GM19324 (cell line): ENCODE measurements at regions not wholly inside any gene's neighbourhood (a gene's known extent, or its start where the extent isn't known, plus 50 kb on each side); places are given as distances from the start of the nearest gene placed in this dataset.

Experiments used
- ATAC-seq: cut with Tn5 transposase; IDR thresholded peaks from one replicate; pipeline ENCODE4 v1.9.1; 2021; ENCODE audit warnings: mild to moderate bottlenecking, moderate library complexity; ENCODE audit not compliant: unreplicated experiment, low FRiP score

DNA sequence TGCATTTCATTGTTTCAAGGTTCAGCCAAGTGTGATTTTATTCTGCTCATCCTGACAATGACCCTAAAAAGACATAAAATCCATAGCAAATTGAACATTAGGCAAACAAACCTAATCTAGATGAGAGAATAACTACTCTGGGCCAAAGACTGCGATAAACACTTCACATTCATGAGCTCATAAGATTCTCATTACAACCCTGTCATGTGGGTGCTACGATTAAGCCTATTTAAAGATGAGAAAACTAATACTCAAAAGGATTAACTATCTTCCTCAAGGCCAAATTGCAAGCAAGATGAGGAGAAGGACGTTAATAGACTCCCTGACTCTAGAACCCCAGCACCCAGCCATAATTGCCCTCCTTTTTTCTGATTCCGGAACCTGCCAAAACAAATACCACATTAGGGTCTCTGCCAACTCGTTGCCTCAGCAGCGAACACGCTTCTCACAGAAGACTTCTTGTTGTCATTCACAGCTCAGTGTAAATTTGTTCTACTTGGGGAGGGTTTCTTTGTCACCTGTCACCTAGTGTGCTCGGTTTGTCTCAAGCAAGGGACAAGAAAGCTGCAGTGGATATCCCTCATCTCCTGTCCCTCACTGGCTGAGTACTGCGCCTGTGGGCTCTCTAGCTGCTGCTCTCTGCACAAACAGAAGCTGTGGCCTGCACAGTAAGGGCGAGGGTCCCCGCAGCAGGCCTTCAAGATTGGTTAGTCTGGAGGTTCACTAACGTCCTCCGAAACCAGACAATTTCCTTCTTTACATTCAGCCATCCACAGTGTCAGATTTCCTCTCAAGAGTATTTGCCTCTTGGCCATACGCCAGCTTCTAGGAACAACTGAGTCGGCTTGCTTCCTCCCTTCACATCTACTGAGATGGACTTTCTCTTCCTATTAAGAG, 200.0 kb upstream of the UBE2E2 start:
- ATAC-seq: no peak

DNA sequence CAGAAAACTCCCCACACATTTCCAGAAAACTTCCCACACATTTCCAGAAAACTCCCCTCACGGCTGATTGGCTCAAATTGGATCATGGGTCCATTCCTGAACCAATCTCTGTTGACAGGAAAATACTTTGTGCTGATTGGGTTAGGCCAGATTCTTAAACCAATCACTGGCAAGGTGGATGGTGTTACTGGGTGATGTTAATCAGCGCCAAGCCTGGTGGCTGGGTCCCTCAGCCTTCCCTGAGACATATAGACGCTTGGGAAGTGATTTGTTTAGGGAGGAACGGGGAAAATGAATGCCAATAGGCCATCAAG, 199.4 kb upstream of the UBE2E2 start:
- no peak for ATAC-seq

DNA sequence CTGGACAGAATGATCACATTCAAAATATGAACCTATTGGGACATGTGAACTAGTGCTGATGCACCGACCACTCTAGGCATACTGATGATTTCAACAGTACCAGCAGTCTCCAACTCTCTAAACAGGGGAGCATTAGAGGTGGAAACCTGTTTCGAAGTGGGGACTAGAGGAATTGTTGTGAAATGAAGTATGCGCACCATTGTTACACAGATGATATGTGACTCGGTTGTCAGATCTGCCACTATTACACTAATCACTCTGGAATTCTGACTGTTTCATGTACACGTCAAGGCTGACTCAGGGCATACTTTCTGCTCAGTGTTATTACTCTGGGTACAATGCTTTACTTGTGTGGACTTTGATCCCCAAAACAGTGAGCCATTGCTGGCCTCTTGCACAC, 198.2 kb upstream of the UBE2E2 start:
- ATAC-seq: no peak

DNA sequence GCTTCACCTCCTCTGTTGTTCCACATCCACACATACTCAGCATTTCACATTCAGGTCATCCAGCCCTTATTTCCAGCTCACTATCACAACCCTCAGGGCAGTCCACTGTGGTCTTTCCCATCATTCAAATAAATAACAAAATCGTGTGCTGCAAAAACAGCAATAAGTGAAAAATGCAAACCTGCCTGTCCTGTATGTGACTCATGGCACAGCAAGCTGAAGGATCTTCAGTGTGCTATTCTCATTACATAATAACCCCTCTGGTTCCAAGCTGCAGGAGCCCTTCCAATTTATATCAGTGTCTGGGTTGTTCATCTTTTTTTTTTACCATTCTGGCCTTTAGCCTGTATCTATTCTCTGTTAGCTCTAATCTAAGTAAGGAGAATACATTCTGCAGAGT, 185.3 kb upstream of the UBE2E2 start:
- ATAC-seq: no peak

DNA sequence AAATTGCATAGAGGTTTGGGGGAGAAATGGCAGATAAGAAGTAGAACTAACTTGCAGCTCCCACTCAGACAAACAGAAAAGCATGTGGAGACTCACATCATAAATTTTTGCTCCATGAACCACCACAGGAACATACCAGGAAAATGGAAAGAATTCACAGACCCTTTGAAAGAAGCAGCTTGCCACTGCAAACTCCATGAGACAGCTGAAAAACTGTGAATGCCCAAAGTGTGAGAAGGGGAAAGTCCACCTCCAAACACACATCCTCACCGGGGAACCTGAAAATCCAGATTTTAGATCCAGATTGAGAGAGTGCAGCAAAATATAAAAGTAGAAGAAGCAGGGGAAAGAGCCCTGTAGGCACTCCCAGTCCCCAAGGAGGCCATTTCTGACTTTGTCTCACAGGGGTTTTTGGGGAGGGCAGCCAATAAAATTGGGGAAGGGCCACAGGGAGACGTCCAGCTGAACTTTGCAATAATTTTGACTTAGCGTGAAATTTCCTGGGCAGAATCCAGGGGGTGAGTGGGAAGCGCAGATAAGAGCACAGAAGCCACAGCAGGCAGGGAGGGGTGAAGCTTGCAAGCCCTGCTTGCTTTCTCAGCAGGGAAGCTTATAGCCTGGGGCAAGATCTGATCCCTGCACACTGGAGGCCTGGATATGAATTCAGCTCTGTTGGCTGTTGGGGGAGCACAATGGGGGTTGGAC, 183.4 kb upstream of the UBE2E2 start:
- no peak for ATAC-seq

DNA sequence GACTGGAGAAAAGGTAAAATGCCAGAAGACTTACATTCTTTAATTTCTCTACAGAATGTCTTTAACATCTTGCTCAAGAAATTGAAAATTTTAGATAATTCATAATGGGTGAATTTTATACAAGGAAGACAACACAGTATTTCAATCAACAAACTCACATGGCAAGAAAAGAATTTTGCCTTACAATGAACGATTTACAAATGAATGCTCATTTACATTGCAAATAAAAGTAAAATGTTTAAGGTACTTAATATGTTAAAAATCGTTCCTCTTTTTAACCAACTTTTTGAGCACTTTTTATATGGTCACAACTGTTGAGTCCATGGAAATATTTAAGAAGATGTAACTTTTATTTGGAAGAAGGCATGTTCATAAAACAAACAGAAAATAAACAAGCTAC, 174.8 kb upstream of the UBE2E2 start:
- no peak for ATAC-seq

DNA sequence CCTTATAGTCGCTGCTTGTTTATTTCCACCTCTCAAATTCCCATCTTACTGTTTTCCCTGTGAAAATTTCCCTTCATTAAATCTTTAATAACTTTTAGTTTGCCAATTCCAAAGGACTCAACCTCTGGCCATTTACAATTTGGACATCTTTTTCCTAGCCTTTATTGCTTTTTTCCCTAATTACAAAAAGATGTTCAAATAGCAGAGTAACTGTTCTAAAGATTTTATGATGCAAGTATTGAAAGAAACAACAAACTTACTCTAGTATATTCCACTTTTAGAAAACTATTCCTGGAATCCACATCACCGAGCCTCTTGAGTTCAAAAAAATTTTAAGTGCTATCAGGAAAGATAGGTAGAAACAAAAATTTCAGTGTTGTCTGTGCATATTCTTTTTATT, 174.1 kb upstream of the UBE2E2 start:
- ATAC-seq: no peak

DNA sequence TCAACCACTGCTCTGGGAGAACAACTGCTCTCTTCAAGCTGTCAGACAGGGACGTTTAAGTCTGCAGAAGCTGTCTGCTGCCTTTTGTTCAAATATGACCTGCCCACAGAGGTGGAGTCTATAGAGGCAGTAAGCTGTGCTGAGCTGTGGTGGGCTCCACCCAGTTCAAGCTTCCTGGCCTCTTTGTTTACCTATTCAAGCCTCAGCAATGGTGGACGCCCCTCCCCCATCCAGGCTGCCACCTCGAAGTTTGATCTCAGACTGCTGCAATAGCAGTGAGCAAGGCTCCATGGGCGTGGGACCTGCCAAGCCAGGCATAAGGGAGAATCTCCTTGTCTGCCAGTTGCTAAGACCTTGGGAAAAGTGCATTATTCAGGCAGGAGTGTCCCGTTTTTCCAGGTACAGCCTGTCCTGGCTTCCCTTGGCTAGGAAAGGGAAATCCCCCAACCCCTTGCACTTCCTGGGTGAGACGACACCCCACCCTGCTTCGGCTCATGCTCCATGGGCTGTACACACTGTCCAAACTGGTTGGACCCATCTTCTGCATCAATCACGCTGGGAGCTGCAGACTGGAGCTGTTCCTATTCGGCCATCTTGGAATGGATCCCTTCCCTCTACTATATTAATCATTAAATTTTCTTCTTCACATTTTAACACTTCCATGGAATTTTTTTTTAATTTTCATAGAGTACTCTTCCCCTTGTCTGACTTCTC, 167.0 kb upstream of the UBE2E2 start:
- ATAC-seq: no peak

DNA sequence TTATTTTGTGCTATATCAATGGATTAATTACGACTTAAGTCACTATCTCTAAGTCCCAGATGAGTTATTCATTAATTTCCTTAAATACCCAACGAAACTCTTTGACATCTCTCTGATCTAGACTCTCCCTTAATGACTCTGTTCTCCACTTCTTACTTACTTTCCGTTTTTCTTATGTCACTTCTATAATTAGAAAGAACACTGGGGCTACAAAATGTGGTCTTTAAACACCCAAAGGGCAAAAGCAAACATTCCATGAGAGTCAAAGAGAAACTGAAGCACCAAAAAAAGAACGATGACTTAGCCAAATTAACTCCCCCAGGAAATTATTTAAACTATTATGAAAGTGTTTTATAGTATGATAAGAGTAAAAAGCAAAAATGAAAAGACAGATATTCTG, 166.4 kb upstream of the UBE2E2 start:
- no peak for ATAC-seq

DNA sequence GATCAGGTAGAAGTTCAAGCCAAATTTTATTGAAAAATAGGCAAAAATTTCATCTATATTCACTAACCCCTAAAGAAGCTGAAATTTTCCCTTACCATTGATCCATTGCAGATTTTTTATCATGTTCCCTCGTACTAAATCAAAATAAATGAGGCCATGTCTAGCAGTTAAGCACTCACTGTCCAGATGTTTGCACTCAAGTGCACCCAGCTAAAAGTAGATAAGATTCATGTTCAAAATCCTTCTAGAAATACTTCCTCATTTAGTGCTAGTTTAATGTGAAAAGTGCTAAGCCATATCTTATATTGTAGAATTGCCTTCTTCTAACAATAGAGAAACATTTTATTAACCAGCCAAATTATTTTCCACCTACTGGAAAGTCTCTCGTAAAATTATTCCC, 164.7 kb upstream of the UBE2E2 start:
- ATAC-seq: no peak

DNA sequence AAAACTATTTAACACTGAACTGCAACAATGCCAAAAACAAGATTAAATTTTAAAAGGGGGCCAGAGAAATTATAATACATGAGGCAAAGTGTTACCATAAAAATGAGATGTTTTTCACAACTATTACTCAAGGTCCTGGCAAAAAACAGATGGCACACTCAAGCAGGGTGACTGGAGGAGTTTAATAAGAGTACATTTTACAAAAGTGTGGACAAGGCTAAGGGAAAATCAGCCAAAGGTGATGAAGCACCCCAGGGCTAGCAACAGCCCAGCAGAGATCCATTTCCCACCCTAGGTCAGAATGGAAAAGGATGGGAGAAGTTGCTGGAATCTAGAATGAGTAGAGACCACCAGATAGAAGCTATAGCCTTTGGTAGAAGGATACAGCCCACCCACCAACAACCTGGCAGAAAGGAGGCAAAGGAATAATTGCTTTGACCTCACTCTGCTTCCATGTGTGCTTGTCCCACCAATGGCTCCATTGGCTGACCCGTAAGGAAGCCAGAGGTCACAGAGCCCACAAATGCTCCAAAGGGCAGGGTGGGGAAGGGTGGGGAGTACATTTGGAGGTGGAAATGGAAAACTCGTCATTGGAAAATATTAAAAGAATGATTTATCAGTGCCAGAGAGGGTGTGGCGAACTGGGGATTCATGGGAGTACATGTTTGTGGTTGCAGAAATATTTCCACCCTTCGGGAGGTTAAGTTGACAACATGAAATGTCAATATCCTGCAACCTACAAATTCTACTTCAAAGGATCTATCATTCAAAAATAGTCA, 161.0 kb upstream of the UBE2E2 start:
- no peak for ATAC-seq

DNA sequence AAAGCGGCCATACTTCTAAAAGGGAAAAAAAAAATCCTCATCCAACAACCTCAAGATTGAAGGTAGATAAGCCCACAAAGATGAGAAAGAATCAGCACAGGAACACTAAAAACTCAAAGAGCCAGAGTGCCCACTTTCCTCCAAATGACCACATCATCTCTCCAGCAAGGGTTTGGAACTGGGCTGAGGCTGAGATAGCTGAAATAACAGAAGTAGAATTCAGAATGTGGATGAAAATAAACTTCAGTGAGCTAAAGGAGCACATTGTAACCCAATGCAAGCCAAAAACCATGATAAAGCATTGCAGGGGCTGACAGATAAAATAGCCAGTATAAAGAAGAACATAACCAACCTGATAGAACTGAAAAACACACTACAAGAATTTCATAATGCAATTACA, 158.7 kb upstream of the UBE2E2 start:
- ATAC-seq: no peak

DNA sequence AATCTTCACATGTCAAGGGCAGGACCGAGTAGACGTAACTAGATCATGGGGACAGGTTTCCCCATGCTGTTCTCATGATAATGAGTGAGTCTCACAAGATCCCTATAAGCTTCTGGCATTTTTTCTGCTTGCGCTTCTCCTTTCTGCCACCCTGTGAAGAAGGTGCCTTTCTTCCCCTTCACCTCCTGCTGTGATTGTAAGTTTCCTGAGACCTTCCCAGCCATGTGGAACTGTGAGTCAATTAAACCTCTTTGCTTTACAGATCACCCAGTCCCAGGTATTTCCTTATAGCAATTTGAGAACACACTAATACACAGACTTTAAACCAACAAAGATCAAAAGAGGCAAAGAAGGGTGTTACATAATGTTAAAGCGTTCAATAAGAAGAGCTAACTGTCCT, 156.6 kb upstream of the UBE2E2 start:
- no peak for ATAC-seq

DNA sequence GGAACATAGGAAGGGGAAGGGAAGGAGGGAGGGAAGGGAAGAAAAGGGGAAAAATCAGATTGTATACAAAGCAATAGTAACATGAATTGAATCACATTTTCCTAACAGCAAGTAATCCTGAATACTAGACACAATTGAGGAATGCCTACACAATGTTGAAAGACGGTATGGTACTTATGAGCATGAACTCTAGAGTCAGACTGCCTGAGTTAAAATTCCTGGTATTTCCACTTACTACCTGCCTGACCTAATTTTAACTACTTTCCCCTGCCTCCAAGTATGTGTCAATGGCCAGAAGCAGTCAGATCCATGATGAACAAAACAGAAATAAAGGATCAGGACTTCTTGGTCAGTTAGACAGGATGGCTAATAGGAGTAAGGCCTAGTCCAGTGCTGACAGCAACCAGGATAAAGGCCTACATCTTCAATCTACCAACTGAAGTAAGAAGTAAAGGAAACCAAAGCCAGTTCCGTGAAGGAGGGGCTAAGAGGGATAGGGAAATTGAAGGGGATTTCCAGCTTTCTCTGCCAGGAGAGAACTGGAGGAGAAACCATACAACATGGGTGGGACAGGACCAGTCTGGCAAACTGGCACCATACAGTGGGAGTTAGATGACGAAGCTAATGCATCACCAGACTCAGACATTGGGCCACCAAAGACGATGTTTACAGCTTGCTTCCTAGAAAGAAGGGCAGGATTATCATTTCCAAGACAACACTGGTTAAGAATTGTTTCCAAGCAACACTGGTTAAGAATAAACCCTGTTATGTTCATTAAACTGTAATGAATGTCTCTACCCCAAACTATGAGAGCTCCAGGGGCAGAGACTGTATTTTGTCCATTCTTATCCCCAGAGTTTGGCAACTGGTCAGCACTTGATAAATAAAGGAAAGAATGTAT, 151.6 kb upstream of the UBE2E2 start:
- ATAC-seq: no peak

DNA sequence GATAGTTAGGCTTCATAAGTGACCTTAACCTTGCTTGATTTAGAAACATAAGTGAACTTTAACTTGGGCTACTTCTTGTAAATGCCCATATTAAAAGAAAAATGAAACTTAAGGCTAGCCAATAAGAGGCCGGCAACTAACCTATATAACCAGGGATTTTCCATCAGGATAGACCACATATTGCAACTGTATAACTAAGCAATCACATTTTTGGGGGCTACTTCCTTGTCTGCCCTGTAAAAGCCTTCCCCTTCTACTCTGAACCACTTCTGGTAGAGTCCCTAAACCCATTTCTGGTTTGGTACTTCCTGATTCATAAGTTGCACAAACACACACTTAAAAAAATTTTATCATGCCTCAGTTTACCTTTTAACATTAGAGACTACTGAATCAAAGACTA, 150.9 kb upstream of the UBE2E2 start:
- no peak for ATAC-seq

DNA sequence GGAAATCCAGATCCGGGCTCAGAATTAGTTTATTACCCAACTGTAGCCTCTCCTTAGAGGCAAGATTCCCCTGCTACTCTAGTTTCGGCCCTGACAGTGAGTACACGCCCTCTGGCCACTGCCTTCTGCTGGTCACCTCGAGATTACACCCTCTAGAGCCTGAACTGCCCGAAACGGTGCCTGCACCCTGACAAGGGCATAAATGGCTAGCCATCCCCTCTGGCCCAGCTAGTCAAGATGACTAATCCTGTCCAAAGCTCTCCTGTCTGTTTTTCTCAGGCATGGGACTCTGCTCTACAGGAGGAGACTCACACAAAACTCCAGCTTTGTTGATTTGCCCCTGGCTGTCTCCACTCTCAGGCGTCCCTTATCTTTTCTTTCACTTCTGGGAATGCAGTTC, 150.5 kb upstream of the UBE2E2 start:
- no peak for ATAC-seq

DNA sequence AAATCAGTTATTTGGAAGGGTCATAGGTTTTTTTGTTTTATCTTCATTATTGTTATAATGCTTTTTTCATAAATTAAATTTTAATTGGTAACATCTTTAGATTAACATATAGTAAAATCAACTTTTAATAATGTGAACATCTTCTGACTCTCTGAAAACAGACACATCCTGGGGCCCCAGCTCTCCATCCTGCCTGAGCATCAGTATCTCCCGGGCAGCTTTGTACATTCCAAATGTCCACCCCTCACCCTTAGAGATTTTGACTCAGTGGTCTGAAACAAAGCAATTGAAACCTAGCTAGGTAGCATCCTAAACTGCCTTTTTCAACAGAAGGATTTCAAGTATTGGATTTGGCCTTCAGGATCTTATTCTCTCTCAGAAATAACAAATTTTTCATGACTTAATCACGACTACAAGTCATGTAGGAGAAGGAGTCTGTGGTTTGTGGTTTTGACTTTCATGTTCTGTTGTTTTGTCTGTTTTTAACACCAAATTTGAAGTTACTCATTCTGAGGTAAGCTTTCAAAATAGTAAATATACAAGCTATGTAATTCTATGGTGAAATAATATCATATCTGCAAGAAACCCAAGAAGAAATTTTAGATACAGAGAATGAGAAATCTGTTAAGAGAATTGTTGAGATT, 147.3 kb upstream of the UBE2E2 start:
- peak; percentile 66 for ATAC-seq

DNA sequence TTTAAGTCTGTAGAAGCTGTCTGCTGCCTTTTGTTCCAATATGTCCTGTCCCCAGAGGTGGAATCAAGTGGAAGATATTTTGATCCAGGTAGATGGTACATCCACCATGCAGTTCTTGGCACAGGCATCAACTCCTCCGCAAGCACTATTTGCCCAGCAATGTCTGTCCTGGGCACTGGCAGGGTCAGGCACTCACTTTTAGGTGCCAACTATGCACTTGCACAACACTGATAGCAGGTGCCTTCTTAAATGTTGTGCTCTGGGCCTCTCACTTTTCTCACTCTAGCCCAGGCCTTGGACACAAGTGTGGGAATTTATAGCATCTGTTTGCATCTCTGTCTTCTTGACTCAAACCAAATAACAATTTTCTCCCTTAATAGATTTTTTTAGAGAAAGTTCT, 140.5 kb upstream of the UBE2E2 start:
- no peak for ATAC-seq

DNA sequence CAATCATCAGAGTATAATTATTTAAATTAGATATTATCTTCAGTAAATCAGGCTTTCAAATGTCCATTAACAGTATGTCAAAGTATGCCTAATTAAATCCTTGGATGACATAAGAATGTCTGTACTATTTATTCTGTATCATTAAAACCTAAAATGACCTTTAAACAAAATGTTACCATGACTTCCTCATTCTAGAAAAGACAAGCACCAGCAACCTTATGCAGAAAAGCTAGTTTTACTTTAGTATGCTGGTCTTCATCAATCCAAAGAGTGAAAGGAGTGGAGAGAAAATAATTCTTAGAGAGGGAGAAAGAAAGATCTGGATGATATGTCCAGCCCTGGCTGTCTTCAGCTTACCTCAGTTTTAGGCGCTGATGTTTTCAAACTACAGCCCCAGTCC, 140.1 kb upstream of the UBE2E2 start:
- no peak for ATAC-seq
